GM19395 (cell line): ENCODE measurements at regions not wholly inside any gene's neighbourhood (a gene's known extent, or its start where the extent isn't known, plus 50 kb on each side); places are given as distances from the start of the nearest gene placed in this dataset.

Experiments used
- ATAC-seq: cut with Tn5 transposase; IDR thresholded peaks from one replicate; pipeline ENCODE4 v1.9.1; 2021; ENCODE audit warnings: mild to moderate bottlenecking, moderate library complexity; ENCODE audit not compliant: unreplicated experiment

DNA sequence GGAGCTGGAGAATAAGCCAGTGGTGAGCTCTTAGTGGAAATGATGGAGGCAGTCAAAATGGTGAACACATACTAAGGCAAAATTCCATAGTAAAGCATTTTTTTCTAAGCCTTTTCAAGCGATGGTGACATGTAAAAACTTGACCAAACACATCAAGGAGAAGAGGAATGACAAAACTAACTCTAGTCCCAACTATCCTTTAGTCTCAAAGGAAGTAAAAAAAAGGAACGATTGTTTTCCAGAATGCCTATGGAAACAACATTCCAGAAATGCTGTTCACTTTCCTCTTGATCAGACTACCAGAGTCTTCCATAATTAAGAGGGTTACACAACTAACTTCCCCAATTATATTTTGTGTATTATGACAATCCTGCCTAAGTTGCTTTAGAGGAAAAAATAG lies 715.6 kb downstream of the EPHA4 start:
- no peak for ATAC-seq

- no peak for ATAC-seq
These were observed 714.7 kb downstream of the EPHA4 start for GRCh38 chr2:220857368-220857767.

- ATAC-seq: no peak
These were observed 714.0 kb downstream of the EPHA4 start for GRCh38 chr2:220858101-220858500.

- ATAC-seq: no peak
These were observed 700.2 kb downstream of the EPHA4 start for GRCh38 chr2:220871909-220872308.

- ATAC-seq: no peak
These were observed 695.9 kb downstream of the EPHA4 start for GRCh38 chr2:220876080-220876824.

DNA sequence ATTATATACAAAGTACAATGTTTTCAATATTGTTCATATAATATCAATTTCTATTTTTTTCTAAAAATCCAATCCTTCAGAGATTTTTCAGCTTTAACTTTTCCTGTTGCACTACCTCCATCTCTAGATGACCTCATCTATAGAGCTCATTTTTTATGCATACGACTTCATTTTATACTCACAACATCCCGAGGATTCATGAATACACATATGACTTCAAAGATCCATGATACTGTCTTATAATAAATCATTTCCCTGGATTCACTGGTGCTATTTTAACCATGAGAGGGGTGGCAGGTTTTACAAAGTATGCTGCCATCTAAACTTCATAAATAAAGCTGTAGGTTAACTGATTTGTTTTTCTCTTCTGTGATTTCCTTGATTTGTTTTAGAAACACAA lies 694.6 kb downstream of the EPHA4 start:
- ATAC-seq: no peak

DNA sequence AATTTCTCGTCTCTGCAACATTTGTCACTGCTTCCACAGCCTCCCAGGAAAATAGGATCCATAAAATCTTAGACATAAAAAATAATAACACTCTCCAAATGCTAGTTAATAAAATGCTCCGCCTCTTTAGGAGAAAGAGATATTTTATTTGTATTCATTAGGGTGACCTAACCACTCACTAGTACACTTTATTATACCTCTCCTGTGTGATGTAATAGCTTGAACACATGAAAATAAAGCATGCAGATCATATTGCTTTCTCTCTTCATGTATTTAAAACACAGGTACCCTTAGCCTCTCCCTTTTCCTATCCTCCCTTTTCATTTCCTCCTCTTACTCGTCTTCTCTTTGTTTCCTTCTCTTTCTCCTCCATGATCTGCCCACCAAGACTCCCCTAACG lies 694.2 kb downstream of the EPHA4 start:
- no peak for ATAC-seq

DNA sequence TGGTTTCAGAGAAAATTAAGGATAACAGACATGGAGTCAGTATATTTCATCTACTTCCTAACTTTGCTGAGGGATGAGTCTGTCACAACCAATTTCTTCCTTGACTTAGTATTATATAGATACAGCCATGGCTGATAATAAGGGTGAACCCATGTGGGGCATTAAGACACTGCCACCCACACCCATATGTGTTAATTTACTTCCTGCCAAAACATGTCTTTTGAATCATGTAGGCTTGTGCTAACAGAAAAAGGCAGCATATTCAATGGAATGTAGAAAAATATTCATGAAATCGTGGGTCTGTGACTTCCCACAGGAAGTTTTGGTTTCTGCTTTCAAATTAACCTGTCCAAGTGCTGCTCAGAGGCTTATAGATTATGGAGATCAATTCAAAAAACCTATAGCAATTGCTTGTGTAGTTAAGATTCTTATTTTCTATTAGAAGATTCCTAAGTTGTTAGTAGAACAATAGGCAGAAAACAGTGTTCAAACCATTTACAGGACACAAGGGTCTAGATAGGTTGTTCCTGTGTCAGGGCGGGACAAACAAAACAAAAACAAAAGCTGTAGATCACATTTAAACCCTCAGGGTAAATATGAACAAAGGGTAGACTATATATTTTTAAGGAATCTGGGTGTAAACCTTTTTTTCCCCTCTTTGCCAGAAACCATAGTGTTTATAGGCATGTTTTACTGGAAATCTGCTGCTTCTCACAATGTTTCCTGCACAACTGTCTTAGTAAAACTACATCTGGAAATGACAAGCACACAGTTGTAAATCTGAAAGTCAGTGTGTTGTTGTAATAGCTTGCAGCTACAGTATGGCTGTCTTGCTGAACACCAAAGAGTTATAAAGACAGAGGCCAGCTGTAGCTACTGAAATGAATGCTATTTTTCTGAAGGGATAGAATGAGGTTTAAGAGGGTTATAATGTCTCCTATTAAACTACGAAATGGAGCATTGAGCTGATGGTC lies 691.2 kb downstream of the EPHA4 start:
- ATAC-seq: no peak

GRCh38 chr2:220882507-220882906 lies 689.6 kb downstream of the EPHA4 start:
- ATAC-seq: no peak

GRCh38 chr2:220885593-220885992 lies 686.5 kb downstream of the EPHA4 start:
- no peak for ATAC-seq

DNA sequence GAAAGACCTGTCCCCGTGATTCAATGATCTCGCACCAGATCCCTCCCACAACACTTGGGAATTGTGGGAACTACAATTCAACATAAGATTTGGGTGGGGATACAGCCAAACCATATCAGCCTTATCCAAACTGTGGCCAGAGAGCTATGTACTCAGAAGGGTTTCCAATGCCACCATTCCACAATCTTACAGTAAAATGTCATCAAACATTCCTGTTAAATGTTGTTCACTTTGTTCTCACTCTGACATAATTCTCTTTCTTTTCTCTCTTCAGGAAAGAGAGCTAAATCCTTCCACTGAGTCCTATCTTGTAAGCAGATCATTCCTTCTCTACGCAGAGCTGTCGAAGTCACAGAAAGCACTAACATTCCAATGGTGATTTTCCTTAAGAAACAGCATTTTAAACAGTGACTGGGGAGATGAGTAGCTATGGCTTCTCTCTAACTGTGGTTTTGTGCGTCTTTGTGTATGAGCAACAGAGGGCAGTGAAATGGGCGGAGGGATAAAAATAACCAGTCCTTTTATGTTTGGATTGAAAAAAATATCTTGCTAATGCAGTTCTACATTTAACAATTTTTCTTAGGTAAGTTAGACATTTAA lies 684.7 kb downstream of the EPHA4 start:
- no peak for ATAC-seq

DNA sequence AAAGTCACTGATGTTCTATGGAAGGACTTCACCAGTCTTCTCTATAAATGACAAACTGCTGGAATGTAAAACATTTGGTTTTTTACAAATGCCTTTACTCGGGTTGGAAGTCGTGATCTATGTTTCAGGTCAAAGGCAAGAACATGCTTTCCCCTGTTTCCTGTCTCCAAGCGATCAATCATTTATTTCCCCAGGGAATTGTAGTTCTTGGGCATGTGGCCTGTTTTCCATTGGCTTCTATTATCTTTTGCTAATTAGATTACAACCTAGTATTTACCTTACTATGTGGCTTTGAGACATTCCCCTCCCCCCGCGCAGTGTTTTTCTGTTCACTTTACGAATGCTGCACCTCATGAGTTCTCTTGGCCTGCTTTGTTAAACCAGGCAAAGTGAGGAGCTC lies 684.2 kb downstream of the EPHA4 start:
- ATAC-seq: no peak

DNA sequence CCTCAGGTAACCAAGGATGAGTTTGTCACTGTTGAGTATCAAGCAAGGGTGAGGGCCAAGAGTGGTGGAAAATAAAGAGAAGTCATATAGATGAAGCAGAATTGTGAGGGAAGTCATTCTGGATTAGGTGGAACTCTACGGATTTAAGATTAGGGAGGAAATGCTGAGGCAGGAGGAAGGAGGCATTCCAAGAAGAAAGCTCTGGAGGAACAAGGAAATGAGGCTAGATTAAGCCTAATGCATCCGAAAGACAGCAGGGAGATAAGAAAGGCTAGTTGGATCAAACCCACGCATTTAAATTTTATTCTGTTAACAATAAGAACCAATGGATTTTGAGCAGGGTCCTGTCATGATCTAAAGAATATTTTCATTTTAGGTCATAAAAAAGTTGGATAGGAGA lies 681.2 kb downstream of the EPHA4 start:
- ATAC-seq: no peak

- ATAC-seq: no peak
These were observed 680.7 kb downstream of the EPHA4 start for GRCh38 chr2:220891405-220891804.

- ATAC-seq: no peak
These were observed 680.0 kb downstream of the EPHA4 start for GRCh38 chr2:220892018-220892634.

DNA sequence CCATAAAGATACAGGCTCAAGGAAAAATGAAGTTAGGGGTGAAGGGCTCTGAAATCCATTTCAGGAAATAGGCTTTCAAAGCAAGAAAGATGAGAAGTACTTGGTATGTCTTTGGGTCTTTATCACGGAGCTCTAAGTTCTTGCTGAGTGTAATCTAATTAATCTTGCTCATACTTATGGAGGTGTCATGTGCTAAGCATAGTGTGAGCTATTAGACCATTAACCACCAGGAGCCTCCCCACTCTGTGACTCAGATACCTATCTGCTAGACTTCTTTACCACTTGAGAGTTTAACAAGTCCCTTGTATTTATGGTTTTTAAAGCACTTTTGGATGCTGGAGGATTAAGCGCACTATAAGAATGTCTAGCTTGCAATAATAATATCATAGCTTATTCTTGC lies 678.7 kb downstream of the EPHA4 start:
- no peak for ATAC-seq

GRCh38 chr2:220894069-220894468 lies 678.0 kb downstream of the EPHA4 start:
- no peak for ATAC-seq

GRCh38 chr2:220899492-220899891 lies 672.6 kb downstream of the EPHA4 start:
- no peak for ATAC-seq

GRCh38 chr2:220904015-220904414 lies 668.1 kb downstream of the EPHA4 start:
- no peak for ATAC-seq

DNA sequence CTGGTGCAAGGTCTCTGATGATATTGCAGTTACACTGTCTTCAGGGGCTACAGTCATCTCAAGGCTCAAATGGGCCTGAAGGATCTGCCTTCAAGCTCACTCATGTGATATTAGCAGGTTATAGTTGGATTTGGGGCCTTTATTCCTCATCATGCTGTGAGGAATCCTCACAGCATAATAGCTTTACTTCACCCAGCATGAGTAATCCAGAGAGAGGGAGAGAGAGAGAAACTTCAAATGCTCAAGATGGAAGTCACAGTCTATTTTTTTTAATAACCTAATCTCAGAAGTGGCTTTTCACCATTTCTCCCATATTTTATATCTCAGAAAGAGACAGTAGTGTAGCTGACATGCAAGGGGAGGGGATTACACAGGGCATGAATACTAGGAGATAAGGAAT lies 658.7 kb downstream of the EPHA4 start:
- ATAC-seq: no peak

DNA sequence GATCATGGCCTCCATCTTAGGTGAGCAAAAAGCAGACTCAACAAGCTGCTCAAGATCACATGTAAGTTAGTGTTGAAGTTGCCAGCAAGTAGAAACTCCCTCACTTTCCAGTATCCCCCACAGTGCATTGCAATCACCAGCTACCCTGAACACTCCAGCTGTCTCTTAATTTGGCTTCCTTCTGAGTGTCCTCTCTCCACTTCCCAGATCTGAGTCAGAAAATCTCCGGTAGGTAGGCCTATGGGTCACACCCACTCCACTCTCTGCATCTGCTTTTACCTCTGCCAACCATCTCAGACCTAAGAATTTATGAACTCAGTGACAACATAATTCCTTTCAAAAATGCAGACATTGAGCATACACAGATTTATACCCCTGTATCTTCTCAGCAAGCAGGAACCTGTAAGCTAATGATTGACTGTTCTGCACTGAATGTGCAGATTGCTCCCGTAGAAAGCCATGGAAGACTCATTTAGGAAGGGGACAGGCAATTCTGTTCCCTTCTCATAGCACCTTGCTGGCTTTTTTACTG lies 656.9 kb downstream of the EPHA4 start:
- no peak for ATAC-seq
